ENCODE measurements at regions not wholly inside any gene's neighbourhood (a gene's known extent, or its start where the extent isn't known, plus 50 kb on each side); places are given as distances from the start of the nearest gene placed in this dataset.

DNA sequence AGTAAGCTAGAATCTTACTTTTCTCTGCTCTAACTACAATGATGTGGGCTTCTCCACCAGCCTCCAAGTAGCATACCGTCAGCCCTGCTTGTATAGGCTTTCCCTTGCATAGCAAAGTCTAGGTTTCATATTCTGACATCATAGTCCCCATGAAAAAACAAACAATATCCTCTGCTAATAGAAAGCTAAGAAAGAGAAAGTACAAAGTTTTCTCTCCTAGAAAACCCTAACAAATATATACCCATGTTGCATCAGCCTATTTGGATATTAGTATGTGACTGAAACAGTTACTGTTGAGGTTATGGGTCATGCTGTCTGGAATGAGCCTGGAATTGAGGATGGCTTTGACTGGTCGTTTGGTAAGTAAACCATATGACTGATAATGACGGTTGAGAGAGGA is 1696.0 kb downstream of the MAT2B start:
- DNase-seq (ENCODE audit: low spot score) = no peak

- DNase-seq (ENCODE audit: low spot score) = no peak
Measured at GRCh38 chr5:165201771-165202518, 1696.5 kb downstream of the MAT2B start.

DNA sequence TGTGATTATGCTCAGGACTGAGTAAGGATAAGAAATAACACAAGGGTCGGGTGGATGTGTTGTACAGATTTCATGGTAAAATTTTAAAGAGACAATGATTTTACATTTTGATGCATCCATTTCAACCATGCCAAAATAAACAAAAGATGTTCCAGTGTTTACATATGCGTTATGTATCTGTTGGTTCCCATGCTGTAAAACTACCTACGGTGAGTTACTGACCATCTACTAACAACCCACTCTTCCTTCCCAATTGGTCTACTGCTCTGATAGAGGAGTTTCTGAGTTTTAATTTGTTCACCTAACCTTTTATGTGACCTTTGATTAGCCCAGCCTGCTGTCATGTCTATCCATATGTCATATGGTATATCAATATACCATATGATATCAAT is 1697.1 kb downstream of the MAT2B start:
- no peak for DNase-seq (ENCODE audit: low spot score)

- no peak for DNase-seq (ENCODE audit: low spot score)
Measured at GRCh38 chr5:165209101-165209727, 1703.8 kb downstream of the MAT2B start.

DNA sequence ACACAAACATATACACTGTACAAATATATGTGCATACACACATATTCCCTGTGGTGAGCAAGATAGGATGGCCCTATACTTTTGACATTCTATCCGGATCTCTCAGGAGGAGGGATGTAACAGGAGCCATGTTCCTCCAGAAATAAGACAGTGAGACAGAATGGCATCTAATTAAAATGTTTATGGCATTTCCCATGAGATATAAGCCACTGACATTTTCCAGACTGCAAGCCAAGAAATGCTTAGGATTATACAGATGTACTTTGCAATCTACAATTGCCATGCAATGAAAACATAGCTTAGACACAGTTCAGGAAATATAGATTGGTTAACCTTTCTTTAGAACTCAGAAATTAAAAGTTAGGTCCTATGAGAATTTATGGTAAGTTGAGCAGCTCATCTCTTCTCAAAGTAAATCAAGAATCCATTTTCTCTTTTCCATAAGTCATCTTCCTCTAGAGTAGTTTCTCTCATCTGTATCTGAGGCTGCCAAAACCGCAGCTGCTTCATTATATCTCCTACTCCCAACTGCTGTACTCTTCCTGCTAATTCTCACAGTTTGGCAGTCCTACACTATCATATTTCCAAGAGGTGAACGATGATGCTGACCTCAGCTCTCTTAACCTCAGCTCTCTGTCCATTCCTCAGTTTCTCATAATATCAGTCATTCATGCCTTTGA is 1719.1 kb downstream of the MAT2B start:
- no peak for DNase-seq (ENCODE audit: low spot score)

DNA sequence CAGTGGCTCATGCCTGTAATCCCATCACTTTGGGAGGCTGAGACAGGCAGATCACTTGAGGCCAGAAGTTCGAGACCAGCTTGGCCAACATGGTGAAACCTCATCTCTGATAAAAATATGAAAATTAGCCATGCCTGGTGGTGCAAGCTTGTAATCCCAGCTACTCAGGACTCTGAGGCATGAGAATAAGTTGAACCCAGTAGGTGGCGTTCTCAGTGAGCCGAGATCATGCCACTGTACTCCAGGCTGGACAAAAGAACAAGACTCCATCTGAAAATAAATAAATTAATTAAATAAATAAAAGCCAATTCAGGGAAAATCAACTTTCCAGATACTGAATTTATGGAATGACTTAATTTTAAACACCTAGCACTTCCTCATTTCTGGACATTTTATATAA is 1722.1 kb downstream of the MAT2B start:
- no peak for DNase-seq (ENCODE audit: low spot score)

- DNase-seq (ENCODE audit: low spot score) = no peak
Measured at GRCh38 chr5:165228184-165228583, 1722.8 kb downstream of the MAT2B start.

- no peak for DNase-seq (ENCODE audit: low spot score)
Measured at GRCh38 chr5:165231821-165232508, 1726.5 kb downstream of the MAT2B start.

GRCh38 chr5:165232509-165233028 is 1727.2 kb downstream of the MAT2B start:
- DNase-seq (ENCODE audit: low spot score) = no peak

DNA sequence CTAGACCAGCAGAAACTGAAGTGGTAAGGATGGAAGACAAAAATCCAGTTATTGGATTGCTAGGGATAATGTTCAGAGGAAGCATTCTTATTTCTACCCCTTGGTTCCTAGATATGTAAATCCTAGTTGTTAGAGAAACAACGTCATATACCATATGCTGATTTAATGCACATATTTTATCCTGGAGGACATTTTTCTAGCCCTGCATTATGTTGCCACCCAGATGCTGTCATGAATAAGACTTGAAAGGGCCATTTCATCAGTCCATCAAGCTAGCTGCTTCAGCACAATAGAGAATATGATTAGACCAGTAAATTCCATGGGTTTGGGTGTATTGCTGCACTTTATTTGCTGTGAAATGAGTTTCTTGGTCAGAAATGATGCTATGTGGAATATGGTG is 1736.4 kb downstream of the MAT2B start:
- no peak for DNase-seq (ENCODE audit: low spot score)

GRCh38 chr5:165242646-165243045 is 1737.2 kb downstream of the MAT2B start:
- no peak for DNase-seq (ENCODE audit: low spot score)

DNA sequence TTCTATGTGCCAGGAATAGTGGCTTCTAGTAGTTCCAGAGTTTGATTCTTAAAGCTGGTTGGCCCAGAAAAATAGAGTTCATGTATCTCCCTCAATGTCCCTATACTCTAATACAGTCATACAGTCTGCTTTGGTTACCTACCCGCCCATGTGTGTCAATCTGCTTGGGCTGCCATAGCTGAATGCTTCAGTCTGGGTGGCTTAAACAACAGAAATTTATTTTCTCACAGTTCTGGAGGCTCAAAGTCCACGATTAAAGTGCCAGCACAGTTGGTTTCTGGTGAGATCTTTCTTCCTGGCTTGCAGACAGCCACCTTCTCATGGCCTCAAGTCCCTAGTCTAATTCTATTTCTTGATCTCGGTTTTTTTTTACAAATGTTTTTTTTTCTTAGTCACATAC is 1739.0 kb downstream of the MAT2B start:
- no peak for DNase-seq (ENCODE audit: low spot score)

DNA sequence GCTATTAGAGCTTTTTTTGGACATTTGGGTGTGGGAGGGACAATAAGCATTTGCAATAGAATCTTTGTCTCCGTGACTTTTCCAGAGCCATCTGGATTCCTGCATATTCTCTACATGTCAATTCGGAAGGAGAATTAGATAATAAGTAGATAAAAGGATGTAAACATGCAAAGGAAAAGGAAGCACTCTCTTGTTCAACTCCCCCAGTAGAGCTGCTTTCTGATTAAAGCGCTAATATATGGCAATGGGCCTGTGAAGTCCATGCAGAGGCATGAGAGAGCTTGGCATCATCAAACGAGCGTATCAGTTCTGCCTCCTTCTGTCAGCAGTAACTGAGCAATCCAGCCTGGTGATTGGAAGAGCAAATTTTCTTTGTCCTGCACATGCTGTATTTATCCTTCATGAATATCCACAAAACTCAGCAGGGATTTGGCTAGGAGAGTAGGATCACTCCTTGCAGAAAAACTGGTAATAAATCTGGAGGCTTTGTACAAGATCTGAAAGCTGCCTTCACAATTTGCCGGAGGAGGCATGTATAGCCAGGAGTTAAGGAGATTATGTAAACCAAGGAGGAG is 1752.9 kb downstream of the MAT2B start:
- no peak for DNase-seq (ENCODE audit: low spot score)

- no peak for DNase-seq (ENCODE audit: low spot score)
Measured at GRCh38 chr5:165260426-165260825, 1755.0 kb downstream of the MAT2B start.

GRCh38 chr5:165263536-165263935 is 1758.1 kb downstream of the MAT2B start:
- DNase-seq (ENCODE audit: low spot score) = no peak

DNA sequence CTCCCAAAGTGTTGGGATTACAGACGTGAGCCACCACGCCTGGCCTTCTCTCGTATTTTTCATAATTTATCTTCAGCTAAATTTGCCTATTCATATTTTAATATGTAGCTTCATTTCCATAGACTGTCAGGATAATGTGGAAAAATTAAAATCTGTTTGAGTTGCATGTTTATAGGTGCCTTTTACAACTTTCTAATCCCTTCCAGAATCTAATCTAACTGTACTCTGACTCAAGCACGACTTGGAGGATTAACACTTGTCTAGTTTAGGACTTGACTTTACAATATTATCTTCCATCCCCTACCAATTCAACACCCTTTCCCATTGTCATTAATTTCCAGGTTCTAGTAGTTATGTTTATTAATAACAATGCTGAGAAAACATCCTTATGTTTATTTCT is 1761.5 kb downstream of the MAT2B start:
- no peak for DNase-seq (ENCODE audit: low spot score)

DNA sequence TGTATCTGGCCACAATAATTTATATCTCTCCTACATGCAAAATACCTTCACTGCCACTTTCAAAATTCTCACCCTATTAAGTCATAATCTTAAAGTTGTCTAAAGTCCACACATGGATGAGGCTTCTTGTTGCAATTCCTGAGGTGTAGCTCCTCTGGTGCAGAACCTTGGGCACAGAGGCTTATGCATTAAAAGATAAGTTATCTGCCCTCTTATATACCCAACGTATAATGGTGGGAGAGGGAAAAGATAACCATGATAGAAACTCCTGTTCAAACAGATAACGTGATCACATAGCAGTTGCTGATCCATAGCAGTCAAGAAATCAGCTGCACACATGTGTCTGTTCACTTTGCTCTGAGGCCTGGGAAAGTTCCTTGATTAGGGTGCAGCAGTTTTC is 1767.0 kb downstream of the MAT2B start:
- no peak for DNase-seq (ENCODE audit: low spot score)

DNA sequence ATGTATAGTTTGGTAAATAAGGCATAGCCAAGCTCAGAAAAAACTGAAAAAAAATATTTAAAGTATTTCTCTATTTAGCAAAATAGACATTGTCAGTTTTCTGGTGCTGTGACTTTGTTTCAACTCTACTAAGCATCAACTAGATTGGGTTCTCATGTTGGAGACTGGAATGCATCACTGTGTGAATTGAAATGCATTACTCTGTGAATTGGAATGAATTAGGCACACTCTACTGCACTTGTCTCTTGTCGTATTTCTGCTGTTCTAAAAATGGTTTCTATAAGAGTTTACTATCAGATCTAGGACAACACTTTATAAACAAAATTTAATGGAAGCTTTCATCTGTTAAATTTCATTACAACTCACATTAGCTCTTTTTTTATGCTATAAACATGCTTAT is 1772.2 kb downstream of the MAT2B start:
- no peak for DNase-seq (ENCODE audit: low spot score)

DNA sequence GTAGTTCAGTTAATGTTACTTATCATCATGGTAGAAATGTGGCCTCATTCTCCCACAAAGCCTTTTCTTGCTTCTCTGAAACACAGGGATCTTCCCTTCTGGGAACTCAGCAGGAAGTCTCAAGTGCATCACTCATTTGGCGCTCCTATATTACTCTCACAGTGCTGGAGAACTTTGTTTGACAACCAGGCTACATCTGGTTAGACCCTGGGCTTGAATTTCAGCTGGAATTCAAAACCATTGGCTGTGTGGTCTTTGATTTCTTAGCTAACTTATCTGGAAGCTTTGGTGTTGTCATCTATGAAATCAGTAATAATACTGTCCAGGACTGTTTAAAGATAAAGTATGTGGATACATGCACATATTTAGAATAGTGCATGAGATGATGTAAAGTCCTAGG is 1777.1 kb downstream of the MAT2B start:
- no peak for DNase-seq (ENCODE audit: low spot score)

DNA sequence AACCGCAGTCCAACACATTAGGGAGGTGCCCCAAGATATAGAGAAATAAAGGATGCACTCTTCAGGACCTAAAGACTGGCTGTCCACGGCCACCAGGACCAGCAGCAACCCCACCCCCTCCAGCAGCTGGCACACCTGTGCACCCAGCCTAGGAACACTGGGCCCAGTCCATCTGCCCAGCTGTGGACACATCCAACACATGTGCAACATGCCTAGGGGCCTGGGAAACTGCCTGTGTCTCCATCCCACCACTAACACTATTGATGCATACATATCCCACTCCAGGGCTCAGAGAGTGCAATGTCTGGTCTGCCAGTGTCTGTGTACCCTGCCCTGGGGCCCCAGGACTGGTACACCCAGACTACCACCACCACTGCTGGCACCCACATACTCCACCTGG is 1781.3 kb downstream of the MAT2B start:
- no peak for DNase-seq (ENCODE audit: low spot score)

- no peak for DNase-seq (ENCODE audit: low spot score)
Measured at GRCh38 chr5:165290535-165290934, 1785.1 kb downstream of the MAT2B start.
